ENCODE measurements at regions not wholly inside any gene's neighbourhood (a gene's known extent, or its start where the extent isn't known, plus 50 kb on each side); places are given as distances from the start of the nearest gene placed in this dataset.

DNA sequence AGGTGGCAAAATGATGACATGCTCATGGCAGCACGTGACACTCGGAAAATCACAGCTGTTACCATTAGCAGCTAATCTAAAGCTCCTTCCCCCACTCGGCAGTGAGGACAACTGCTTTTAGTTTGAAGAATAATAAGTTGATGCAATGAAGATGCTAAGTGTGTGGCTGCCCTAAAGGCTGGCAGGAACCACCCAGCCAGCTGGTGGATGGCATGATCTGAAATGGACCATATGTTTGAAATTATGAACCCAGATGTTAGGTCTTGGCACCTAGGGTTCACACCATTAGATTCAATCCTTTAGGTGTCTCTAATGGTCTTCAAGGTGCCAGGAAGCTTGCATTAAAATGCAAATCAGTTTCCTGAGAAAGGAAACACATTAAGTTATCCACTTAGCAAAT is 230.1 kb downstream of the WDR11 start:
- CTCF ChIA-PET: no interaction called here
- TF ChIP-seq, protein P1, sequence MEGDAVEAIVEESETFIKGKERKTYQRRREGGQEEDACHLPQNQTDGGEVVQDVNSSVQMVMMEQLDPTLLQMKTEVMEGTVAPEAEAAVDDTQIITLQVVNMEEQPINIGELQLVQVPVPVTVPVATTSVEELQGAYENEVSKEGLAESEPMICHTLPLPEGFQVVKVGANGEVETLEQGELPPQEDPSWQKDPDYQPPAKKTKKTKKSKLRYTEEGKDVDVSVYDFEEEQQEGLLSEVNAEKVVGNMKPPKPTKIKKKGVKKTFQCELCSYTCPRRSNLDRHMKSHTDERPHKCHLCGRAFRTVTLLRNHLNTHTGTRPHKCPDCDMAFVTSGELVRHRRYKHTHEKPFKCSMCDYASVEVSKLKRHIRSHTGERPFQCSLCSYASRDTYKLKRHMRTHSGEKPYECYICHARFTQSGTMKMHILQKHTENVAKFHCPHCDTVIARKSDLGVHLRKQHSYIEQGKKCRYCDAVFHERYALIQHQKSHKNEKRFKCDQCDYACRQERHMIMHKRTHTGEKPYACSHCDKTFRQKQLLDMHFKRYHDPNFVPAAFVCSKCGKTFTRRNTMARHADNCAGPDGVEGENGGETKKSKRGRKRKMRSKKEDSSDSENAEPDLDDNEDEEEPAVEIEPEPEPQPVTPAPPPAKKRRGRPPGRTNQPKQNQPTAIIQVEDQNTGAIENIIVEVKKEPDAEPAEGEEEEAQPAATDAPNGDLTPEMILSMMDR (IDR thresholded peaks at IDR 0.05): no peak
- intact Hi-C loops (cut with micrococcal nuclease): no loop called here
- Mint-ChIP-seq H3K4me1 (no peaks in the 10 kb centered on the region), H3K4me3 (no peak overlapping the region), H3K36me3 (ENCODE audit: low read depth) (no peaks in the 10 kb centered on the region), H3K27me3 (peaks cover 3% of the 10 kb centered on the region), H3K9me3 (no peaks in the 10 kb centered on the region), H3K27ac (no peak overlapping the region)
- DNase-seq: no peak
- POLR2A ChIA-PET: no interaction called here
- ATAC-seq (ENCODE audit: low read depth): no peak

DNA sequence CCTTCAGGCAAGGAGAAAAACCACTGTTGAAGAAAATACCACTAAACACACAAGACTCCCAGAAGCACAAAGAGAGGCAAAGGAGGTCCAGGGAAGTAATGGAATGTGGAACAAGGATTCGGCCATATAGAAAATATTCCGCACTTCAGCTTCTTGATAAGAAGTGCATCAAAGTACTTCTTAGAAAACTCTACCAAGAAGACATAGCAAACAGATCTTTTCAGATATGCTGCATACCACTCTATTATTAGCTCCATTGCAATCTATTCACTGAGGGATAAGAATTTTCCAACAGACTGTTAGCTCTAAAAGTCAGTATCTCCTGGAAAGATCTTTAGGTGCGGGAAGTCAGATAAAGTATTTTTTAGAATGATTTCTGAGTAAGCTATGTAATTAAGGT is 231.8 kb downstream of the WDR11 start:
- H3K9me3 Mint-ChIP-seq: no peaks in the 10 kb centered on the region
- intact Hi-C loops (cut with micrococcal nuclease): no loop called here
- TF ChIP-seq, protein P1 (IDR thresholded peaks at IDR 0.05): no peak
- H3K4me1 Mint-ChIP-seq: no peaks in the 10 kb centered on the region
- ATAC-seq (ENCODE audit: low read depth) (no peak), DNase-seq (no peak)
- no peaks in the 10 kb centered on the region for H3K36me3 Mint-ChIP-seq (ENCODE audit: low read depth)
- H3K27ac Mint-ChIP-seq: no peak overlapping the region
- no peak overlapping the region for H3K4me3 Mint-ChIP-seq
- H3K27me3 Mint-ChIP-seq: no peaks in the 10 kb centered on the region
- ChIA-PET POLR2A (no interaction called here), CTCF (no interaction called here)

DNA sequence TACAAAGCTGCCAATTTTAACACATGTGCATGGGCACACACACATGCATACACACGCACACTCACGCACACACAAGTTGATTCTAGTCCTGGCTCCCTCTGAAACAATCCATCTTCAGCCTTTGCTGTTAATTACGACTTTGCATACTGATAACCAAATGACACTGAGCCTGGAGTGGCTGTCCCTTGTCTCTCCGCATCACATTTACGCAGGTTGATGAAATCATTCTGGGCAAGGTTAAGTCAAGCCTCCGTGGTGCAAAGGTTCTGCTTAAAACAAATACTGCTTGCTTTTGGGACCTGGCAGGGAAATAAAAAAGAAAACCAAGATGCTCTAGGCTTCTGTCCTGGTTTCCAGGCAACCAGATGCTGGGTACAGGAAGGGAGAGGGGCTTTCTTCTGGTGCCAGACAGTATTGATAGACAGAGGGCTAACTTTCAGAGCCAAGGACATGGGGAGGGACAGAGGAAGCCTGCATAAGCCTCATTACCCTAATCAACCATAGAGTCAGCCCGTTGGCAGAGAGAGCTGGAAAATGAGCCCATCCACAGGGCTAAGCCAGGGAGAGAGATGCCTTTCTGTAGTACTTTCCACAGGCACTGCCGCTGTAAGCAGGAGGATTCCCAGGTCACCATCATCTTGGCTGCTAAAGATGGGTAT is 233.0 kb downstream of the WDR11 start:
- H3K4me3 Mint-ChIP-seq: no peak overlapping the region
- intact Hi-C loops (cut with micrococcal nuclease): no loop called here
- DNase-seq: no peak
- H3K36me3 Mint-ChIP-seq (ENCODE audit: low read depth): no peaks in the 10 kb centered on the region
- ChIA-PET POLR2A (no interaction called here), CTCF (no interaction called here)
- no peaks in the 10 kb centered on the region for H3K9me3 Mint-ChIP-seq
- H3K27me3 Mint-ChIP-seq: no peaks in the 10 kb centered on the region
- H3K4me1 Mint-ChIP-seq: no peaks in the 10 kb centered on the region
- no peak overlapping the region for H3K27ac Mint-ChIP-seq
- no peak for ATAC-seq (ENCODE audit: low read depth)
- TF ChIP-seq, protein P1 (IDR thresholded peaks at IDR 0.05): no peak

DNA sequence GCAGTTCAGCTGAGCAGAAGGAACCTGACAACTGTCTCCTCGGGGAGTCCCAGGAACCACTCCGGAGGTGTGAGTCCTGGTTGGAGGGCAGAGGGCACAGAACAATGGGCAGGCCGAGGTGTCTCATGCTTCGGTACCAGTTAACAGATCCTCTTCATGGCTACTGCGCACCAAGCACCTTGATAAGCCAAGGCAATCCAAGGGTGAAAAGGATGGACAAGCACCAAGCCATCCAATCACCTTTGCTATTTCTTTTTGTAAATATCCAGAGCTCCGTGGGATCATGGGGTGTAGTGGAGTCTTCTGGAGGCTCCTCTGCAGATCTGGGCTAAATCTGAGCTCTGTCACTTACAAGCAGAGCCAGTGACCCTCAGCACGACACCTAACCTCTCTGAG is 233.5 kb downstream of the WDR11 start:
- intact Hi-C loops (cut with micrococcal nuclease): no loop called here
- Mint-ChIP-seq H3K36me3 (ENCODE audit: low read depth) (no peaks in the 10 kb centered on the region), H3K27ac (no peak overlapping the region), H3K4me1 (no peaks in the 10 kb centered on the region), H3K9me3 (no peaks in the 10 kb centered on the region), H3K4me3 (no peak overlapping the region), H3K27me3 (no peaks in the 10 kb centered on the region)
- TF ChIP-seq, protein P1 (IDR thresholded peaks at IDR 0.05): no peak
- DNase-seq: no peak
- ChIA-PET CTCF (no interaction called here), POLR2A (no interaction called here)
- no peak for ATAC-seq (ENCODE audit: low read depth)

DNA sequence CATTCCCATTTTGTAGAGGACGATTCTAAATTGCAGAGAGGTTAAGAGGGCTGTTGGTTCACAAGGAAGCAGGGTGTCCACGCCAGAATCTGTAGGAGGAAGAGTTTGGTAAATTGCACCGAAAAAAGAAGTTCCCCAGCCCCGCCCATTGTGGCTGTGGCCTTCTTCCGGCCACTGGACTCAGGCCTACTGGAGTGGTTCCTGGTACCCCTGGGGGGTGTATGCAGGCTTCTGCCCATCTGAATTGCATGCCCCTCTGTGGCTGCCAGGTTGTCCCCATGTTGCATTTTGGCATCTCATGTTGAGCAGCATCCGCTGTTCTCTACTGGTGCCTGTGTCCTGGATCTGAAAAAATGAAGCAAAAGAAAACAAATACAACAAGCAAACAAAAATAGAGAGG is 234.2 kb downstream of the WDR11 start:
- TF ChIP-seq, protein P1 (IDR thresholded peaks at IDR 0.05): no peak
- intact Hi-C loops (cut with micrococcal nuclease): no loop called here
- Mint-ChIP-seq H3K4me3 (no peak overlapping the region), H3K4me1 (no peaks in the 10 kb centered on the region), H3K9me3 (no peaks in the 10 kb centered on the region), H3K27ac (no peak overlapping the region), H3K36me3 (ENCODE audit: low read depth) (no peaks in the 10 kb centered on the region), H3K27me3 (no peaks in the 10 kb centered on the region)
- CTCF ChIA-PET: no interaction called here
- ATAC-seq (ENCODE audit: low read depth) (no peak), DNase-seq (no peak)
- POLR2A ChIA-PET: no interaction called here
